H1 (cell line): ENCODE measurements at regions not wholly inside any gene's neighbourhood (a gene's known extent, or its start where the extent isn't known, plus 50 kb on each side); places are given as distances from the start of the nearest gene placed in this dataset.

Experiments used
- CTCF ChIA-PET: fragments of 300-600 bp; sonication (Branson Sonifier 250); formaldehyde crosslinking; loops from one replicate; lab custom pipeline; 2021; ENCODE audit not compliant: partially characterized antibody; lab: Charles Lee
- POLR2A ChIA-PET: fragments of 300-600 bp; sonication (Branson Sonifier 250); formaldehyde crosslinking; loops from one replicate; lab custom pipeline; 2021; ENCODE audit warnings: inconsistent platforms; ENCODE audit not compliant: partially characterized antibody; lab: Charles Lee
- DNase-seq, 2 experiments: peaks; one replicate each; pipeline versions ENCODE4 v3.0.0 to v3.0.0-alpha.2; 2010 to 2022; ENCODE audit warnings: low spot score in 2 of 2, low read depth in 1 of 2, mixed read lengths in 1 of 2
- FAIRE-seq: peaks from 2 replicates; lab custom pipeline; 2011; peaks lifted over from hg19 to GRCh38; lab: Jason Lieb, UNC
- H2AFZ ChIP-seq: 2 replicates; pipeline ENCODE4 v1.8.1; 2012; ENCODE audit warnings: low read length, inconsistent platforms
- H2AK5ac ChIP-seq: 2 replicates; pipeline ENCODE4 v1.6.1; 2013; ENCODE audit warnings: low read depth, low read length
- H2BK120ac ChIP-seq: replicated peaks from 2 replicates; pipeline ENCODE3; 2013; ENCODE audit warnings: low read depth, low read length, inconsistent platforms
- H2BK12ac ChIP-seq: 2 replicates; pipeline ENCODE4 v1.6.1; 2013; ENCODE audit warnings: low read depth, low read length
- H2BK15ac ChIP-seq: 2 replicates; pipeline ENCODE4 v1.6.1; 2013; ENCODE audit warnings: low read length
- H2BK20ac ChIP-seq: 2 replicates; pipeline ENCODE4 v1.6.1; 2013; ENCODE audit warnings: low read length
- H2BK5ac ChIP-seq: 2 replicates; pipeline ENCODE4 v1.6.1; 2013; ENCODE audit warnings: low read depth, low read length
- H3K14ac ChIP-seq: 2 replicates; pipeline ENCODE4 v1.6.1; 2013; ENCODE audit warnings: inconsistent platforms; ENCODE audit not compliant: insufficient read length
- H3K18ac ChIP-seq: 2 replicates; pipeline ENCODE4 v1.6.1; 2013; ENCODE audit warnings: low read length; ENCODE audit errors: extremely low read depth
- H3K23ac ChIP-seq: 2 replicates; pipeline ENCODE4 v1.6.1; 2013; ENCODE audit warnings: inconsistent platforms; ENCODE audit not compliant: insufficient read length
- H3K23me2 ChIP-seq: 2 replicates; pipeline ENCODE4 v1.6.1; 2013; ENCODE audit warnings: low read depth, low read length
- H3K27ac ChIP-seq: 2 replicates; pipeline ENCODE4 v1.6.1; 2011; ENCODE audit warnings: low read depth, low read length, inconsistent platforms
- H3K27me3 ChIP-seq, 4 experiments: replicated peaks in 1 of 4; 1 replicate in 1 of 4; 2 replicates in 3 of 4; pipeline versions ENCODE4 v1.6.1 to v1.8.1; 2011 to 2013; ENCODE audit warnings: low read length in 3 of 4, mild to moderate bottlenecking in 3 of 4, inconsistent platforms in 2 of 4, mixed read lengths in 2 of 4, moderate library complexity in 1 of 4; ENCODE audit not compliant: control insufficient read depth in 3 of 4, insufficient read depth in 3 of 4; ENCODE audit errors: extremely low read depth in 1 of 4
- H3K36me3 ChIP-seq, 4 experiments: 2 replicates each; pipeline versions ENCODE4 v1.6.1 to v1.8.1; 2011 to 2013; ENCODE audit warnings: mild to moderate bottlenecking in 4 of 4, low read length in 3 of 4, moderate library complexity in 2 of 4, control low read depth in 1 of 4, inconsistent platforms in 1 of 4; ENCODE audit not compliant: insufficient read depth in 4 of 4, control insufficient read depth in 2 of 4
- H3K4ac ChIP-seq: replicated peaks from 2 replicates; pipeline ENCODE3; 2013; ENCODE audit warnings: low read length, low read depth, mixed read lengths, inconsistent platforms; ENCODE audit not compliant: insufficient read length
- H3K4me1 ChIP-seq, 4 experiments: replicated peaks in 1 of 4; 1 replicate in 1 of 4; 2 replicates in 3 of 4; pipeline versions ENCODE4 v1.6.1 to v1.8.1; 2011 to 2013; ENCODE audit warnings: low read length in 3 of 4, inconsistent platforms in 2 of 4, mixed read lengths in 1 of 4; ENCODE audit not compliant: insufficient read depth in 4 of 4, control insufficient read depth in 3 of 4
- H3K4me2 ChIP-seq, 2 experiments: 2 replicates each; pipeline versions ENCODE4 v1.6.1 to v1.8.1; 2011 to 2013; ENCODE audit warnings: low read depth in 2 of 2, low read length in 2 of 2, control low read depth in 1 of 2, inconsistent platforms in 1 of 2, mild to moderate bottlenecking in 1 of 2; ENCODE audit not compliant: insufficient read depth in 1 of 2
- H3K4me3 ChIP-seq, 4 experiments: fragments of 200-600, 300-600 bp in 1 of 4; sonication (generic), shearing (Covaris generic), sonication (Bioruptor Twin) in 1 of 4; 2 replicates each; pipeline versions ENCODE4 v1.5.1 to v1.8.1; 2011 to 2016; ENCODE audit warnings: low read length in 4 of 4, low read depth in 3 of 4, control low read depth in 2 of 4, inconsistent platforms in 2 of 4, mild to moderate bottlenecking in 2 of 4, mixed read lengths in 1 of 4, moderate library complexity in 1 of 4; ENCODE audit not compliant: insufficient read depth in 2 of 4; ENCODE audit errors: extremely low read depth in 1 of 4
- H3K56ac ChIP-seq: replicated peaks from 2 replicates; pipeline ENCODE3; 2013; ENCODE audit warnings: low read depth, mild to moderate bottlenecking, mixed read lengths, low read length, inconsistent platforms; ENCODE audit not compliant: insufficient read length
- H3K79me1 ChIP-seq: 2 replicates; pipeline ENCODE4 v1.6.1; 2013; ENCODE audit warnings: low read depth, low read length, control low read depth
- H3K79me2 ChIP-seq, 2 experiments: 2 replicates each; pipeline versions ENCODE4 v1.6.1 to v1.8.1; 2012 to 2013; ENCODE audit warnings: low read length in 2 of 2, mild to moderate bottlenecking in 2 of 2, inconsistent platforms in 1 of 2; ENCODE audit not compliant: insufficient read depth in 2 of 2, control insufficient read depth in 1 of 2
- H3K9ac ChIP-seq, 4 experiments: replicated peaks in 1 of 4; 1 replicate in 1 of 4; 2 replicates in 3 of 4; pipeline versions ENCODE4 v1.6.1 to v1.8.1; 2011 to 2013; ENCODE audit warnings: low read depth in 3 of 4, low read length in 3 of 4, control low read depth in 2 of 4, mild to moderate bottlenecking in 2 of 4, moderate library complexity in 2 of 4, inconsistent platforms in 1 of 4; ENCODE audit errors: extremely low read depth in 1 of 4
- H3K9me3 ChIP-seq, 2 experiments: 2 replicates each; pipeline versions ENCODE4 v1.6.1 to v1.8.1; 2012 to 2013; ENCODE audit warnings: mild to moderate bottlenecking in 2 of 2, moderate library complexity in 2 of 2, control low read depth in 1 of 2, inconsistent platforms in 1 of 2, low read depth in 1 of 2, low read length in 1 of 2, mixed read lengths in 1 of 2; ENCODE audit not compliant: insufficient read depth in 2 of 2
- H4K20me1 ChIP-seq, 2 experiments: replicated peaks in 1 of 2; 2 replicates each; pipeline versions ENCODE3 to v1.8.1; 2011 to 2013; ENCODE audit warnings: inconsistent platforms in 2 of 2, low read length in 2 of 2, mild to moderate bottlenecking in 1 of 2; ENCODE audit not compliant: insufficient read depth in 2 of 2, control insufficient read depth in 1 of 2
- H4K5ac ChIP-seq: 2 replicates; pipeline ENCODE4 v1.6.1; 2013; ENCODE audit warnings: low read length, low read depth, mixed read lengths, inconsistent platforms; ENCODE audit not compliant: insufficient read length
- H4K8ac ChIP-seq: 2 replicates; pipeline ENCODE4 v1.8.0; 2013; ENCODE audit warnings: mild to moderate bottlenecking, moderate library complexity, low read length, inconsistent platforms; ENCODE audit not compliant: insufficient read depth; ENCODE audit errors: extremely low read depth
- H4K91ac ChIP-seq: replicated peaks from 2 replicates; pipeline ENCODE3; 2013; ENCODE audit warnings: low read length, mixed read lengths, inconsistent platforms; ENCODE audit not compliant: insufficient read length
- CBX5 ChIP-seq: fragments of 300-800, 300-1000 bp; sonication (generic); IDR thresholded peaks from 2 replicates; pipeline ENCODE4 v1.7.1; 2016; ENCODE audit warnings: antibody characterized with exemption, low read length, low read depth
- CTCF ChIP-seq, 3 experiments: IDR thresholded peaks; 1 replicate in 2 of 3; 2 replicates in 1 of 3; pipeline versions ENCODE4 v1.5.1 to v1.6.1; 2011; ENCODE audit warnings: low read length in 3 of 3, mild to moderate bottlenecking in 3 of 3, inconsistent platforms in 2 of 3, low read depth in 1 of 3, moderate library complexity in 1 of 3; ENCODE audit not compliant: insufficient read depth in 1 of 3; ENCODE audit errors: control extremely low read depth in 1 of 3
- EGR1 ChIP-seq: IDR thresholded peaks from 2 replicates; pipeline ENCODE4 v1.6.1; 2011; ENCODE audit warnings: low read depth, low read length, borderline replicate concordance
- KDM4A ChIP-seq: IDR thresholded peaks from one replicate; pipeline ENCODE4 v1.7.1; 2012; ENCODE audit warnings: low read depth, mild to moderate bottlenecking, moderate library complexity, low read length, inconsistent platforms; ENCODE audit not compliant: severe bottlenecking
- NRF1 ChIP-seq: IDR thresholded peaks from 2 replicates; pipeline ENCODE4 v1.6.1; 2011; ENCODE audit warnings: mild to moderate bottlenecking, low read depth, low read length, improper control_type of control experiment
- POLR2A ChIP-seq, 2 experiments: IDR thresholded peaks; 1 replicate in 1 of 2; 2 replicates in 1 of 2; pipeline ENCODE4 v1.6.1; 2011; ENCODE audit warnings: low read depth in 2 of 2, low read length in 2 of 2, mild to moderate bottlenecking in 2 of 2; ENCODE audit errors: control extremely low read depth in 1 of 2
- POLR2AphosphoS5 ChIP-seq: IDR thresholded peaks from 2 replicates; pipeline ENCODE4 v1.6.1; 2011; ENCODE audit warnings: low read depth, low read length
- POU5F1 ChIP-seq: IDR thresholded peaks from 2 replicates; pipeline ENCODE4 v1.6.1; 2011; ENCODE audit warnings: low read depth, mild to moderate bottlenecking, low read length, moderate library complexity
- RNF2 ChIP-seq: fragments of 200-900, 300-1000 bp; sonication (generic); IDR thresholded peaks from 2 replicates; pipeline ENCODE4 v1.7.1; 2016; ENCODE audit warnings: borderline replicate concordance, low read depth, mild to moderate bottlenecking, antibody characterized with exemption, low read length; ENCODE audit not compliant: poor library complexity, severe bottlenecking; ENCODE audit errors: missing control alignments
- SP1 ChIP-seq: IDR thresholded peaks from 2 replicates; pipeline ENCODE4 v1.6.1; 2011; ENCODE audit warnings: low read depth, low read length
- SRF ChIP-seq: IDR thresholded peaks from 2 replicates; pipeline ENCODE4 v1.6.1; 2011; ENCODE audit warnings: mild to moderate bottlenecking, low read depth, low read length, moderate library complexity
- YY1 ChIP-seq: IDR thresholded peaks from 2 replicates; pipeline ENCODE4 v1.6.1; 2011; ENCODE audit warnings: low read depth, mild to moderate bottlenecking, low read length
- ZNF274 ChIP-seq: IDR thresholded peaks from 2 replicates; pipeline ENCODE4 v1.7.0; 2012; ENCODE audit warnings: low read length, borderline replicate concordance; ENCODE audit errors: extremely low read depth
- WGBS, 2 experiments: shearing (Covaris generic) in 1 of 2; methylation state at CpG; one replicate each; pipeline versions ENCODE4 v1.1.6 to v1.1.7; 2013 to 2015; ENCODE audit warnings: low lambda C conversion rate in 2 of 2, mixed read lengths in 2 of 2, inconsistent platforms in 1 of 2, low coverage in 1 of 2, missing lambda C conversion rate in 1 of 2; ENCODE audit not compliant: insufficient replicate concordance in 2 of 2, insufficient coverage in 1 of 2, insufficient read length in 1 of 2; ENCODE audit errors: extremely low coverage in 1 of 2, missing lambda C conversion rate in 1 of 2; 5-methylcytosine and 5-hydroxymethylcytosine counted together

DNA sequence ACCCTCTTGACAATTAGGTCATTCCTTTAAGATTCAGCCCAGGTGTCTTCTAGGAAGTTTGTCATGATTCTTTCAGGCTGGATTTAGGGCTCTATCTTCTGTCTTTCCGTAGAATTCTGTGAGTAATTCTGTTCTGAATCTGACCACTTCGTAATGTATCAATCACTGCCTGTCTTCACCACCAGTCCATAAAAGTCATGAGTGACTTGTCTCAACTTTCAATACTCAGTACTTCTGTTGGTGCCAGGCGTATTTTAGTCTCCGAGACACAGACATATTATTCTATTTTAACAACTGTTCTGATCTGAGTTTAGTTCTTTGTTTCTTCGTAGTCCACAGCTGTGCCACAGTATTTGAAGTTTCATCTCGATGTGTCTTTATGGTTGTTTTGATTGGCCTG lies 310.7 kb downstream of the PPARGC1A start:
- Histone ChIP-seq H3K79me2 (no peaks in the 10 kb centered on the region), H2BK120ac (no peak overlapping the region), H3K4me2 (no peak overlapping the region), H3K23me2 (no peaks in the 10 kb centered on the region), H2AFZ (no peak overlapping the region), H3K23ac (no peak overlapping the region), H4K91ac (no peak overlapping the region), H3K27me3 (peaks cover 0 to 1% (median 0%) of the 10 kb centered on the region in 4 experiments; a peak in 1 of 7 replicates), H2BK12ac (no peak overlapping the region), H3K14ac (no peak overlapping the region), H3K9me3 (no peaks in the 10 kb centered on the region), H3K27ac (no peak overlapping the region), H4K20me1 (no peaks in the 10 kb centered on the region), H3K36me3 (no peaks in the 10 kb centered on the region), H3K9ac (no peak overlapping the region), H3K56ac (no peak overlapping the region), H3K4me1 (peaks cover 0 to 10% (median 7%) of the 10 kb centered on the region in 4 experiments; a peak in 5 of 7 replicates), H3K4ac (no peak overlapping the region), H2AK5ac (no peak overlapping the region), H3K18ac (no peak overlapping the region), H2BK20ac (no peak overlapping the region), H3K4me3 (no peak overlapping the region), H4K8ac (no peak overlapping the region), H4K5ac (no peak overlapping the region), H2BK5ac (no peak overlapping the region), H2BK15ac (no peak overlapping the region), H3K79me1 (no peaks in the 10 kb centered on the region)
- WGBS, 2 experiments = 76% methylated on average over 6 of the region's 6 CpGs; no CpG with 5 or more reads in 1 of the 2 experiments
- CTCF ChIA-PET = interaction anchor here (0.5 kb wide), 1 partner anchor 430 kb away, joined by 3 read pairs; no protein-coding TSS in a partner anchor
- DNase-seq (no peak), FAIRE-seq (no peak)
- POLR2A ChIA-PET = no interaction called here
- no peak for TF ChIP-seq RNF2
- TF ChIP-seq POU5F1 = no peak
- TF ChIP-seq CTCF (IDR thresholded peaks at IDR 0.05; ENCODE audit: control extremely low read depth in 1 of 3, insufficient read depth in 1 of 3, low read depth in 1 of 3, low read length in 3 of 3) = no peak
- TF ChIP-seq CBX5 = no peak
- no peak for TF ChIP-seq KDM4A
- TF ChIP-seq NRF1 = no peak
- no peak for TF ChIP-seq POLR2A (IDR thresholded peaks at IDR 0.05; ENCODE audit: control extremely low read depth in 1 of 2, low read depth in 2 of 2, low read length in 2 of 2)
- TF ChIP-seq YY1 = no peak
- TF ChIP-seq ZNF274 = no peak
- no peak for TF ChIP-seq SP1
- TF ChIP-seq SRF = no peak
- no peak for TF ChIP-seq EGR1
- no peak for TF ChIP-seq POLR2AphosphoS5
